Psoas muscle (tissue), 7 donors: ENCODE measurements at regions not wholly inside any gene's neighbourhood (a gene's known extent, or its start where the extent isn't known, plus 50 kb on each side); places are given as distances from the start of the nearest gene placed in this dataset.
"Not testable (repeated sequence)": the region's sequence is repeated elsewhere in the genome, so short reads cannot be mapped to it uniquely, and the experiment has no call there.

Source experiments
- ATAC-seq, 4 donors: fragments of 200-7000 bp; cut with Tn5 transposase; one replicate each; pipeline ENCODE4 v1.9.1; 2020; ENCODE audit warnings: moderate library complexity in 3 of 4, mild to moderate bottlenecking in 2 of 4
- DNase-seq, 2 donors: peaks; one replicate each; pipeline ENCODE4 v3.0.0-alpha.2; 2020
- H3K27ac ChIP-seq: fragments of 200-600 bp; one replicate; pipeline ENCODE4 v1.8.0; 2022
- H3K27me3 ChIP-seq, 3 donors: fragments of 200-600 bp in 1 of 3; one replicate each; pipeline versions ENCODE4 v1.6.1 to v1.8.0; 2013 to 2022; ENCODE audit warnings: low read length in 2 of 3, mild to moderate bottlenecking in 2 of 3, moderate library complexity in 1 of 3; ENCODE audit not compliant: insufficient read depth in 3 of 3
- H3K36me3 ChIP-seq, 2 donors: fragments of 200-600 bp in 1 of 2; one replicate each; pipeline versions ENCODE4 v1.6.1 to v1.8.0; 2013 to 2022; ENCODE audit warnings: low read depth in 1 of 2, mild to moderate bottlenecking in 1 of 2, moderate library complexity in 1 of 2; ENCODE audit not compliant: insufficient read depth in 1 of 2
- H3K4me1 ChIP-seq: fragments of 200-600 bp; one replicate; pipeline ENCODE4 v1.8.0; 2022
- H3K4me3 ChIP-seq: fragments of 200-600 bp; one replicate; pipeline ENCODE4 v1.8.0; 2022; ENCODE audit warnings: mild to moderate bottlenecking
- H3K9me3 ChIP-seq: fragments of 200-600 bp; one replicate; pipeline ENCODE4 v1.8.0; 2022
- WGBS, 3 donors: extraction: QIAGEN DNeasy Blood & Tissue Kit; methylation state at CpG; one replicate each; pipeline versions ENCODE4 v1.1.6 to v1.1.7; 2013; 5-methylcytosine and 5-hydroxymethylcytosine counted together
- intact Hi-C, 2 donors: fragments of 100-400 bp; cut with DNase I; formaldehyde crosslinking; loops; one replicate each; pipeline versions ENCODE4 v1.11.0 to v1.14.2; 2022
- TF ChIP-seq, protein P1 (sequence below): fragments of 200-600 bp; IDR thresholded peaks from one replicate; pipeline ENCODE4 v1.8.0; 2022; ENCODE audit warnings: antibody characterized with exemption
- donor health status: healthy with polysubstance abuse.
- donor health status: DM: no; HTN: no; CAD: no; lungs with moderate emphysema.
- donor health status: Bipolar disorder and iron deficiency.
- donor health status: healthy.
- donor health status: DM: yes; HTN: yes; CAD: no.
- donor health status: DM: no; HTN: no; CAD: no.
- donor health status: DM: yes; HTN: yes; CAD: no.

DNA sequence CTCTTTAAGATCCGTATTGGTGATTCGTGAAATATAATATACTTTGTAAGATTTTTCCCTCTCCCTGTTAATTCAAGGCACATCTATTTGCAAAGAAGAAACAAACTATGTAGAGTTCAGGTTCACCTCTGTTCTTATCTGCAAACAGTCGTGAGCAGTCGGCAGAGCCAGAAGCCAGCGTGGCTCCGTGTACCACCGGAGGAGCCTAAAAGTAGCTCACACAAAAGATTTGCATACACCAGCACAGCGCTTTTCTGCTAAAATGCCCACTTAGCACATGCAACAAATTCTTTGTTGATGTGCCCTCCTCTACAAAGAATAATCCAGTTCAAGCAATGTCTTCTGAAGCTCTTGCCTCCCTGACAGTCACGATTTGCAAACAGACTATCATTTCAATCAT, 416.0 kb upstream of the TENM3 start:
- no peaks in the 10 kb centered on the region for H3K36me3 ChIP-seq
- intact Hi-C loops, result no loop called here
- ATAC-seq, result no peak
- H3K4me1 ChIP-seq, result no peaks in the 10 kb centered on the region
- WGBS, 3 donors, result 83 to 88% (median 88%) methylated on average over 9 of the region's 9 CpGs
- H3K27me3 ChIP-seq, result peaks cover 0 to 2% (median 0%) of the 10 kb centered on the region in 3 donors
- no peak overlapping the region for H3K4me3 ChIP-seq
- H3K27ac ChIP-seq, result no peak overlapping the region
- no peaks in the 10 kb centered on the region for H3K9me3 ChIP-seq
- TF ChIP-seq, protein P1, sequence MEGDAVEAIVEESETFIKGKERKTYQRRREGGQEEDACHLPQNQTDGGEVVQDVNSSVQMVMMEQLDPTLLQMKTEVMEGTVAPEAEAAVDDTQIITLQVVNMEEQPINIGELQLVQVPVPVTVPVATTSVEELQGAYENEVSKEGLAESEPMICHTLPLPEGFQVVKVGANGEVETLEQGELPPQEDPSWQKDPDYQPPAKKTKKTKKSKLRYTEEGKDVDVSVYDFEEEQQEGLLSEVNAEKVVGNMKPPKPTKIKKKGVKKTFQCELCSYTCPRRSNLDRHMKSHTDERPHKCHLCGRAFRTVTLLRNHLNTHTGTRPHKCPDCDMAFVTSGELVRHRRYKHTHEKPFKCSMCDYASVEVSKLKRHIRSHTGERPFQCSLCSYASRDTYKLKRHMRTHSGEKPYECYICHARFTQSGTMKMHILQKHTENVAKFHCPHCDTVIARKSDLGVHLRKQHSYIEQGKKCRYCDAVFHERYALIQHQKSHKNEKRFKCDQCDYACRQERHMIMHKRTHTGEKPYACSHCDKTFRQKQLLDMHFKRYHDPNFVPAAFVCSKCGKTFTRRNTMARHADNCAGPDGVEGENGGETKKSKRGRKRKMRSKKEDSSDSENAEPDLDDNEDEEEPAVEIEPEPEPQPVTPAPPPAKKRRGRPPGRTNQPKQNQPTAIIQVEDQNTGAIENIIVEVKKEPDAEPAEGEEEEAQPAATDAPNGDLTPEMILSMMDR, result no peak
- DNase-seq, result no peak

DNA sequence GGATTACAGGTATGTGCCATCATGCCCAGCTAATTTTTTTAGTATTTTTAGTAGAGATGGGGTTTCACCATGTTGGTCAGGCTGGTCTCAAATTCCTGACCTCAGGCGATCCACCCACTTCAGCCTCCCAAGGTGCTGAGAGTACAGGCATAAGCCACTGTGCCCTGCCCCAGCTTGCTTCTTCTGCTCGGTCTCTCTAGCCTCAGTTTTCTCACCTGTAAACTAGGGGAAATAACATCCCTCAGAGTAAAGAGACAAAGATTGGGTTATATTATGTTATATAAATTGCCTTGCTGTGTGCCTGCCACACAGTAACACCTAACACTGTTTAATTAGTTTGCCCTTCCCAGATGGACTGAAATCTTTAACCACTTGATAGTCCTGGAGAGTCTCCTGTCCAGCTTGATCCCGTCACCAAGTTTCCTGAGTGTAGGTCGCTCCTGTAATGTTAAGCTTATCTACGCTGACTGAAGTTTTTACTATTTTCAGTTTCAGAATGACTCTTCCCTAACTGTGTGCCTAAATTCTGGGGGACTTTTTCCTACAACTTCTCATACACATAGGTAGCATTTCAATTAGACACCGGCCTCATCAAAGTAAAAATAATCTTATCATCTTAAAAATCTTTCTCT, 412.7 kb upstream of the TENM3 start:
- Histone ChIP-seq H3K4me1 (no peaks in the 10 kb centered on the region), H3K4me3 (no peak overlapping the region), H3K9me3 (no peaks in the 10 kb centered on the region), H3K36me3 (no peaks in the 10 kb centered on the region), H3K27ac (no peak overlapping the region), H3K27me3 (peaks cover 0 to 2% (median 0%) of the 10 kb centered on the region in 3 donors)
- WGBS, 3 donors, result 74 to 78% (median 75%) methylated on average over 6 of the region's 6 CpGs
- TF ChIP-seq, protein P1, result no peak
- intact Hi-C loops, result no loop called here
- no peak for DNase-seq
- ATAC-seq, result no peak

DNA sequence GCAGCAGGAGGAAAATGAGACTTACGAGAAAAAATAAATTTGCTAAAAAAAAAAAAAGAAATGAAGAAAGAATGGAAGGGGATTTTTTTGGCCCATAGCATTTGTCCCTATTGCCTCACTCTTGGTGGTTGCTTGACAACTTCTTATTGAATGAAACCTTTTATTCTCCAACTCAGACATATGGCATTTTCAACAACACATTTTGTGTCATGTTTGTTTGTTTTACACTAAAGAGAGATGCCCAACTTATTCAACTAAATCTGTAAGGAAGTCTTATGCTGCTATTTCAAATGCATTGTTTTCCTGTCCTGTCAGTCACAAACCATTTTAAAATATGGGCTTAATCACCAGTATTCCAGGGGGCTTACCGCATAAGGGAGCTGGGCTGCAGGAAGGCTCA, 409.1 kb upstream of the TENM3 start:
- intact Hi-C loops, result no loop called here
- no peaks in the 10 kb centered on the region for H3K36me3 ChIP-seq
- H3K4me1 ChIP-seq, result no peaks in the 10 kb centered on the region
- no peaks in the 10 kb centered on the region for H3K9me3 ChIP-seq
- H3K27me3 ChIP-seq, result no peaks in the 10 kb centered on the region
- H3K27ac ChIP-seq, result no peak overlapping the region
- 88 to 90% (median 90%) methylated on average over 2 of the region's 2 CpGs for WGBS, 3 donors
- ATAC-seq, result no peak
- no peak overlapping the region for H3K4me3 ChIP-seq
- TF ChIP-seq, protein P1, result no peak
- no peak for DNase-seq

DNA sequence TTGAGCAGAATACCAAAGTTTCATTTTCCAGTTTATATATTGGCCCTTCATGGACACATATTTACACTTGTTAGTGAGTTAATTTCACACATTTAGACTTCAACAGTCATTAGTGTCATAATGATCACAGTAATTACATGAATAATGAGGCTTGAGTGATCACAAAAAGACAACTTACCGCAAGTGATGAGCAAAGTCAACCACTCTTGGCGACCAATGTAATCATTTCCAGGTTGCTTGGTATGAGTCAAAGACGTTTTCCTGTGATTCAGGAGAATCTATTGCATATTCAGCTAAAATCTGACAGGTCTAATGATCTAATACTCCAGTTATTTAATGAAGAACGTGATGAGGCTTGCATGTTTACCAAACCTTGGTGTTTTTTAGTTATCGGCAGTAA, 407.9 kb upstream of the TENM3 start:
- Histone ChIP-seq H3K4me3 (no peak overlapping the region), H3K9me3 (no peaks in the 10 kb centered on the region), H3K4me1 (no peaks in the 10 kb centered on the region), H3K27ac (no peak overlapping the region), H3K36me3 (no peaks in the 10 kb centered on the region), H3K27me3 (no peaks in the 10 kb centered on the region)
- TF ChIP-seq, protein P1, result no peak
- intact Hi-C loops, result no loop called here
- 75 to 87% (median 78%) methylated on average over 5 of the region's 5 CpGs for WGBS, 3 donors
- no peak for DNase-seq
- no peak for ATAC-seq

DNA sequence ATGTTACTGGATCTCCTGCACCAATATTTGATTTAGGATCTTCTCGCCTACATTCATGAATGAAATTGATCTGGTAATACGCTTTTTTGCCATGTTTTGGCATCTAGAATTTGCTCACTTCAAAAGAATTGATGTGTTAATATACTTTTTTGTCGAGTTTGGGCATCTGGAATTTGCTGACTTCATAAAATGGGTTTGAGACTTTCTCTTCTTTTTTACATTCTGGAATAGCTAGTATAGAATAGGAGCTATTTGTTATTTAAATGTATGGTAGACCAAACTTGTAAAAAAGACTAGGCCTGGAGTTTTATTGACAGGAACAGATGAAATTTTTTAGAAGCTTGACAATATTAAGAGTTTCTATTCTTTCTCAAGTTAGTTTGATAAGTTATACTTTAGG, 404.9 kb upstream of the TENM3 start:
- H3K9me3 ChIP-seq, result no peaks in the 10 kb centered on the region
- intact Hi-C loops, result no loop called here
- H3K4me1 ChIP-seq, result no peaks in the 10 kb centered on the region
- TF ChIP-seq, protein P1, result no peak
- no peak overlapping the region for H3K27ac ChIP-seq
- DNase-seq (no peak), ATAC-seq (no peak)
- 82 to 86% (median 83%) methylated on average over 3 of the region's 3 CpGs for WGBS, 3 donors
- no peak overlapping the region for H3K4me3 ChIP-seq
- H3K36me3 ChIP-seq, result no peaks in the 10 kb centered on the region
- H3K27me3 ChIP-seq, result no peaks in the 10 kb centered on the region

DNA sequence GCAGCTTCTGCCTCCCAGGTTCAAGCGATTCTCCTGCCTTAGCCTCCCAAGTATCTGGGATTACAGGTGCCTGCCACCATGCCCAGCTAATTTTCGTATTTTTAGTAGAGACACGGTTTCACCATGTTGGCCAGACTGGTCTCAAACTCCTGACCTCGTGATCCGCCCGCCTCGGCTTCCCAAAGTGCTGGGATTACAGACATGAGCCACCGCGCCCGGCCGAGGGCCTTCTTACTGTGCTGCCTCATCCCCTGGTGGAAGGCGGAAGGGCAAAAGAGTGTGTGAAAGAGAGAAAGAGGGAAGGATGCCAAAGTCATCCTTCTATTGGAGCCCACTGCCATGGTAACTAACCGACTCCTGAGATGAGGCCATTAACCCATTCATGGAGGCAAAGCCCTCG, 399.4 kb upstream of the TENM3 start:
- not testable (repeated sequence) for H3K27me3 ChIP-seq
- 91 to 93% (median 92%) methylated on average over 14 of the region's 14 CpGs for WGBS, 3 donors

More for the DNA sequence above, 399.4 kb upstream of the TENM3 start:
- H3K9me3 ChIP-seq, H3K36me3 ChIP-seq, intact Hi-C loops, ATAC-seq, H3K27ac ChIP-seq, H3K4me3 ChIP-seq, DNase-seq, H3K4me1 ChIP-seq: not testable (repeated sequence)
